ENCODE measurements at regions not wholly inside any gene's neighbourhood (a gene's known extent, or its start where the extent isn't known, plus 50 kb on each side); places are given as distances from the start of the nearest gene placed in this dataset.

DNA sequence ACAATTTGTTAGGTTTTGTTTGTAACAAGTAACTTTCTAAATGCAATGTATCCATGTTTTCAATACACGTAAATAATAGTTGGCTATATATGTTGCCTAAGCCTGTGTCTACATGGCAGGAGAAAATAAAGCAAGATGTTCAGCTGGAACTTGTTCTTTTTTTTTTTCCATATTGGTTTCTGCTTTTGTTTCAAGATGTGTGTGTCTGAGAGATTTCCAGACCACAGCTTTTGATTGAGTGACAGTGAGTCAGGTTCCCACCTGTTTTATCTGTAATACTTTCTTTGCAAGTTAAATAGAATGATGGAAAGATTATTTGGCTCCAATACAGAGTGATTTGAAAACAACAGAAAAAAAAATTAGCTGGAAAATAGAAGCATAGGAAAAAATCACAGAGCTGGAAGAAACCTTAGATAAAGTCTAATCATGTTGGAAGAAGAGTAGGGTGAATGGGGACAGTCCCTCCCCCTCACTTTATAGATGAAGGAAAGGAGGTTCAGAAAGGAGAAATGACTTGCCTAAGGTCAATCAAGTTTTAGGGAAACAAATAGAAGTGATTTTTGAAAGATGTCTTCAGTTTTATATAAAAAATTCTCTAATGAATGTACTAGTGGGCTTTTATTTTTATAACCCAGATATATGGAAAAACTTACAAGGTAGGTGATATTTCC lies 150.9 kb upstream of the STMND1 start:
- no peak overlapping the region for H3K4me3 ChIP-seq
- intact Hi-C loops (cut with DNase I): no loop called here
- TF ChIP-seq CTCF (IDR thresholded peaks at IDR 0.05) (no peak), POLR2AphosphoS5 (IDR thresholded peaks at IDR 0.05) (no peak), EP300 (IDR thresholded peaks at IDR 0.05) (no peak), POLR2A (IDR thresholded peaks at IDR 0.05; ENCODE audit: low read depth) (no peak)
- no peaks in the 10 kb centered on the region for H3K36me3 ChIP-seq
- H3K27me3 ChIP-seq: no peaks in the 10 kb centered on the region
- 95% methylated on average over 1 of the region's 1 CpG for WGBS
- DNase-seq (ENCODE audit: extremely low spot score): no peak
- no peak overlapping the region for H3K27ac ChIP-seq (replicated peaks in 1 of 4)
- H3K9me3 ChIP-seq: no peaks in the 10 kb centered on the region
- peaks cover 0 to 19% (median 14%) of the 10 kb centered on the region in 4 donors for H3K4me1 ChIP-seq

- no peak for DNase-seq (ENCODE audit: extremely low spot score)
- intact Hi-C loops (cut with DNase I): no loop called here
Observed at GRCh38 chr6:16950302-16950701, 151.5 kb upstream of the STMND1 start.

GRCh38 chr6:16949716-16950115 lies 152.1 kb upstream of the STMND1 start:
- peaks cover 0 to 19% (median 14%) of the 10 kb centered on the region in 4 donors for H3K4me1 ChIP-seq
- H3K36me3 ChIP-seq: no peaks in the 10 kb centered on the region
- TF ChIP-seq POLR2AphosphoS5 (IDR thresholded peaks at IDR 0.05): no peak
- no peak for TF ChIP-seq EP300 (IDR thresholded peaks at IDR 0.05)
- TF ChIP-seq POLR2A (IDR thresholded peaks at IDR 0.05; ENCODE audit: low read depth): no peak
- TF ChIP-seq CTCF (IDR thresholded peaks at IDR 0.05): no peak
- no peak overlapping the region for H3K27ac ChIP-seq (replicated peaks in 1 of 4)
- intact Hi-C loops (cut with DNase I): no loop called here
- DNase-seq (ENCODE audit: extremely low spot score): no peak
- WGBS: 43% methylated on average over 1 of the region's 1 CpG
- no peak overlapping the region for H3K4me3 ChIP-seq
- H3K27me3 ChIP-seq: no peaks in the 10 kb centered on the region
- no peaks in the 10 kb centered on the region for H3K9me3 ChIP-seq

More at GRCh38 chr6:16950302-16950701, 151.5 kb upstream of the STMND1 start:
- H3K36me3 ChIP-seq: no peaks in the 10 kb centered on the region
- H3K27ac ChIP-seq (replicated peaks in 1 of 4): no peak overlapping the region
- no peaks in the 10 kb centered on the region for H3K9me3 ChIP-seq
- TF ChIP-seq EP300 (IDR thresholded peaks at IDR 0.05): no peak
- TF ChIP-seq POLR2AphosphoS5 (IDR thresholded peaks at IDR 0.05): no peak
- TF ChIP-seq CTCF (IDR thresholded peaks at IDR 0.05): no peak
- TF ChIP-seq POLR2A (IDR thresholded peaks at IDR 0.05; ENCODE audit: low read depth): no peak
- H3K4me3 ChIP-seq: no peak overlapping the region
- no peaks in the 10 kb centered on the region for H3K27me3 ChIP-seq
- WGBS: 100% methylated on average over 1 of the region's 2 CpGs
- peaks cover 0 to 19% (median 14%) of the 10 kb centered on the region in 4 donors for H3K4me1 ChIP-seq

DNA sequence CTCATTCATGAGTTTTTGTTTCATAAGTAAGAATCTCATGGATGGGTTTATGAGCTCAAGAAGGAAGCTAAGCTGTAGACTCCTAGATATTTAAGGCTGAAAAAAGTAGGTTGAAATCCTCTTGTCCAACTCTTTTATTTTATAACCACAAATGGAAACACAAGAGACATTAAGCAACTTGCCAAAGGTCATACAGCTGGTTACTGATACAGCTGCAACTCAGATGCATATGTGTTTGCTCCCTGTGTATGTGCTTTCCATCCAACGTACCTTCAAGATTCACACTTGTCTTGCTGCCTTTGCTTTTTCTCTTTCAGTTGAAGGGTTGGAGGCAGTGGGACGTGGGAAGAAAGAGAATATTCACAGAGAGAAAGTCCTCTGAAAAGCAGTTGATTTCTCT lies 153.5 kb upstream of the STMND1 start:
- no peak overlapping the region for H3K27ac ChIP-seq (replicated peaks in 1 of 4)
- peaks cover 0 to 19% (median 14%) of the 10 kb centered on the region in 4 donors for H3K4me1 ChIP-seq
- no peaks in the 10 kb centered on the region for H3K27me3 ChIP-seq
- no peak overlapping the region for H3K4me3 ChIP-seq
- no peak for DNase-seq (ENCODE audit: extremely low spot score)
- TF ChIP-seq POLR2A (IDR thresholded peaks at IDR 0.05; ENCODE audit: low read depth): no peak
- TF ChIP-seq POLR2AphosphoS5 (IDR thresholded peaks at IDR 0.05): no peak
- no peak for TF ChIP-seq EP300 (IDR thresholded peaks at IDR 0.05)
- TF ChIP-seq CTCF (IDR thresholded peaks at IDR 0.05): no peak
- H3K9me3 ChIP-seq: no peaks in the 10 kb centered on the region
- H3K36me3 ChIP-seq: no peaks in the 10 kb centered on the region
- intact Hi-C loops (cut with DNase I): no loop called here
- 94% methylated on average over 2 of the region's 2 CpGs for WGBS

Data from esophagus muscularis mucosa (tissue), 4 donors.